BE2C (cell line): ENCODE measurements at regions not wholly inside any gene's neighbourhood (a gene's known extent, or its start where the extent isn't known, plus 50 kb on each side); places are given as distances from the start of the nearest gene placed in this dataset.
A peak's percentile ranks its signal among the peaks of the same experiment; 100 is the strongest.
"Not testable (repeated sequence)": the region's sequence is repeated elsewhere in the genome, so short reads cannot be mapped to it uniquely, and the experiment has no call there.

ENCODE experiments used
- DNase-seq: peaks from one replicate; pipeline ENCODE4 v3.0.0-alpha.2; 2020
- H3K27me3 ChIP-seq: fragments of 250-450 bp; sonication (Bioruptor Pico); 2 replicates; pipeline ENCODE4 v1.5.1; 2020; ENCODE audit warnings: mild to moderate bottlenecking
- H3K36me3 ChIP-seq: fragments of 250-450 bp; sonication (Bioruptor Pico); 2 replicates; pipeline ENCODE4 v1.5.1; 2020; ENCODE audit warnings: mild to moderate bottlenecking
- H3K4me1 ChIP-seq: fragments of 250-450 bp; sonication (Bioruptor Pico); 2 replicates; pipeline ENCODE4 v1.5.1; 2020
- H3K4me3 ChIP-seq: 2 replicates; pipeline ENCODE4 v1.5.1; 2011; ENCODE audit warnings: low read depth, low read length
- H3K9me3 ChIP-seq: fragments of 250-450 bp; sonication (Bioruptor Pico); 2 replicates; pipeline ENCODE4 v1.5.1; 2020
- TF ChIP-seq, protein P1 (sequence below): IDR thresholded peaks from 2 replicates; pipeline ENCODE4 v1.5.1; 2012; ENCODE audit warnings: mild to moderate bottlenecking, low read depth, low read length

DNA sequence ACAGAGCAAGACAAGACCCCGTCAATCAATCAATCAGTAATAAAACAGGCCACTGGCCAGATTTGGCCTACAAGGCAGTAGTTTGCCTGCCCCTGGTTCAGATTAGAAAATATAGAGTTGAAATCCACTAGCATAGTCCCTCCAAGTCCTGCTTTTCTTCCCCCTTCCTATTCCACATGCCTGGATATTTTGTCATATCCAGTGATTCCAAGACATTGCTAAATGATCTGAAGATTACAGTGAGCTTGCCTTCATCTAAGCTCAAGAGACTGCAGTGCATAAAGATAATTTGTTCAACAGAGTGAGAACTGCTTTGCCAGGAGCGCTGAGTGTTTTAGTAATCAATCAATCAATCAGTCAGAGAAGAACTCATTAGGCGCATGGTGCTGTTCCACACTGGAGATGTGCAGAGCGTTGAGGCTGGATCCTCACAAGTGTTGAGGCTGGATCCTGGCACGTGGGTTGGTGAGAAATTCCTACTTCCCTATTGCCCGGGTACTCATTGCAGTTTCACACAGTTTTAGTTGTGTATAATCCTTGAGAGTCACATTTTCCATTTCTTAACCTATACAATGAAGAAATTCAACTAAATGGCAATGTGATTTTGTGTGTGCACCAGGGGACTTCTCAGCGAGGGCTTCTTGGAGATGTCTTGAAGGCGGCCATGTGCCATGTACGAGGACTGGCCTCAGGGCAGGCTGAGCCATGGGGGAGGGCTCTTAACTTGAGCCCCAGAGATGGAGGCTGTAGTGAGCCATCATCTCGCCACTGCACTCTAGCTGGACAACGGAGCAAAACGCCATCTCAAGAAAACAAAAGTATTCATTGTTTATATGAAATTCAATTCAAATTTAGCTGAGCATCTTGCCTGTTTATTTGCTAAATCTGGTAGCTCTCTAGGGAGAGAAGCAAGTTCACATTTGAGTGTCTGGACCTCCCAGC is 76.3 kb downstream of the TOMM20 start:
- Histone ChIP-seq H3K4me1 (peaks cover 13% of the 10 kb centered on the region), H3K4me3 (no peak overlapping the region), H3K27me3 (no peaks in the 10 kb centered on the region), H3K36me3 (no peaks in the 10 kb centered on the region), H3K9me3 (no peaks in the 10 kb centered on the region)
- no peak for DNase-seq
- TF ChIP-seq, protein P1, sequence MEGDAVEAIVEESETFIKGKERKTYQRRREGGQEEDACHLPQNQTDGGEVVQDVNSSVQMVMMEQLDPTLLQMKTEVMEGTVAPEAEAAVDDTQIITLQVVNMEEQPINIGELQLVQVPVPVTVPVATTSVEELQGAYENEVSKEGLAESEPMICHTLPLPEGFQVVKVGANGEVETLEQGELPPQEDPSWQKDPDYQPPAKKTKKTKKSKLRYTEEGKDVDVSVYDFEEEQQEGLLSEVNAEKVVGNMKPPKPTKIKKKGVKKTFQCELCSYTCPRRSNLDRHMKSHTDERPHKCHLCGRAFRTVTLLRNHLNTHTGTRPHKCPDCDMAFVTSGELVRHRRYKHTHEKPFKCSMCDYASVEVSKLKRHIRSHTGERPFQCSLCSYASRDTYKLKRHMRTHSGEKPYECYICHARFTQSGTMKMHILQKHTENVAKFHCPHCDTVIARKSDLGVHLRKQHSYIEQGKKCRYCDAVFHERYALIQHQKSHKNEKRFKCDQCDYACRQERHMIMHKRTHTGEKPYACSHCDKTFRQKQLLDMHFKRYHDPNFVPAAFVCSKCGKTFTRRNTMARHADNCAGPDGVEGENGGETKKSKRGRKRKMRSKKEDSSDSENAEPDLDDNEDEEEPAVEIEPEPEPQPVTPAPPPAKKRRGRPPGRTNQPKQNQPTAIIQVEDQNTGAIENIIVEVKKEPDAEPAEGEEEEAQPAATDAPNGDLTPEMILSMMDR = no peak

DNA sequence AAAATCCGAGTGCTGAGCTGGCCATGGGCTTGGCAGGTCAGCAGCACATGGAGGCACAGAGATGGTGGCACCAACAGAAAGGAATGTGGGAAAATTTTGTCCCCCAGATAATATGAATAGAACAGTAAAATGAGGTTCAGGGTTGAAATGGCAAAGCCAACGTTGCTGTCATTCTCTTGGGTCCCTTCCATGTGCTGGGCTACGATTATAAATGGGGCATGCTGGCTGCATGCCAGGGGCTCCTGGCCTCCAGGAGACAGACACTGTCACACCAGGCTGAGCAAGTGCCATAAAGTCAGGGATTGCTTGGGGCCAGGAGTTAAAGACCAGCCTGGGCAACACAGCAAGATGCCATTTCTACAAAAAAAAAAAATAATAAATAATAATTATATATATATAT is 77.1 kb downstream of the TOMM20 start:
- H3K27me3 ChIP-seq = no peaks in the 10 kb centered on the region
- H3K4me3 ChIP-seq = no peak overlapping the region
- TF ChIP-seq, protein P1 = no peak
- no peaks in the 10 kb centered on the region for H3K36me3 ChIP-seq
- H3K9me3 ChIP-seq = no peaks in the 10 kb centered on the region
- H3K4me1 ChIP-seq = peaks cover 13% of the 10 kb centered on the region
- DNase-seq = peak; percentile 80

DNA sequence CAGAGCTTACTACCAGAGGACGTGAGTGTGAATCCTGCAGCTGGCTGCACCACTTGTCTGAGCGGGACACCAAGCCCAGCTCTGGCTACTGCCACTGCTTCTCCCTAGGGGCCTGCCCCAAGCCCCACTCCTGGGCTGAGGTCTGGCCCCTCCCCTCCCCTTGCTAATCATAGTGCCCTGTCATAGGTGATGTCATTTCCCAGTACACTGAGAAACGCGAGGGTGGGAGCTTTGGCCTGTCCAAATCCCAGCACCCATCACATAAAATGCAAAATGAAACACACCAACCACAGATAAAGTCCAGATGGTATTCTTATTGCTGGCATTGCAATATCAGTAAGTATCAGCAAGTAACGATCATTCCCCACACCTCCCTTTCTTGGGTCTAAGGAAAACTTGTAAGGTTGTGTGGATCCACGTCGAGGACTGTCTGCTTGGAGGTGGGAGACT is 77.7 kb downstream of the TOMM20 start:
- peak; percentile 83 for DNase-seq
- H3K9me3 ChIP-seq = no peaks in the 10 kb centered on the region
- H3K4me3 ChIP-seq = no peak overlapping the region
- TF ChIP-seq, protein P1 = no peak
- H3K4me1 ChIP-seq = peaks cover 13% of the 10 kb centered on the region
- H3K27me3 ChIP-seq = no peaks in the 10 kb centered on the region
- no peaks in the 10 kb centered on the region for H3K36me3 ChIP-seq

DNA sequence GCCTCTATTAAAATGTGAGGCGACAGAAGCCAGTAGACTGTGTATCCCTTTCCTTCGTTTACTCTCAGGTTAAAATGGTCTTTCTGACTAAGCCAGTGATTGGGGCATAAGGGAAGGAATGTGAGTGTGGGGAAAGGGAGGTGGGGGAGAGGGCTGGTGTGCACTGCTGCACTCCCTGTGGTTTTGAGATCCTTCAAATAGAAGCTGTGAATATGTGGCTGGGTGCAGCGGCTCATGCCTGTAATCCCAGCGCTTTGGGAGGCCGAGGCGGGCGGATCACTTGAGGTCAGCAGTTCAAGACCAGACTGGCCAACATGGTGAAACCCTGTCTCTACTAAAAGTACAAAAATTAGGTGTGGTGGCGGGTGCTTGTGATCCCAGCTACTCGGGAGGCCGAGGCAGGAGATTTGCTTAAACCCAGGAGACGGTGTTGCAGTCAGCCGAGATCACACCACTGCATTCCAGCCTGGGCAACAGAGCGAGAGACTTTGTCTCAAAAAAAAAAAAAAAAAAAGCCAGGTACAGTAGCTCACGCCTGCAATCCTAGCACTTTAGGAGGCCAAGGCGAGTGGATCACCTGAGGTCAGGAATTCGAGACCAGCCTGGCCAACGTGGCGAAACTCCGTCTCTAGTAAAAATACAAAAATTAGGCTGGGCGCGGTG is 78.8 kb downstream of the TOMM20 start:
- DNase-seq, H3K27me3 ChIP-seq, H3K4me3 ChIP-seq, H3K36me3 ChIP-seq, H3K9me3 ChIP-seq: not testable (repeated sequence)
- H3K4me1 ChIP-seq = peaks cover 13% of the 10 kb centered on the region

DNA sequence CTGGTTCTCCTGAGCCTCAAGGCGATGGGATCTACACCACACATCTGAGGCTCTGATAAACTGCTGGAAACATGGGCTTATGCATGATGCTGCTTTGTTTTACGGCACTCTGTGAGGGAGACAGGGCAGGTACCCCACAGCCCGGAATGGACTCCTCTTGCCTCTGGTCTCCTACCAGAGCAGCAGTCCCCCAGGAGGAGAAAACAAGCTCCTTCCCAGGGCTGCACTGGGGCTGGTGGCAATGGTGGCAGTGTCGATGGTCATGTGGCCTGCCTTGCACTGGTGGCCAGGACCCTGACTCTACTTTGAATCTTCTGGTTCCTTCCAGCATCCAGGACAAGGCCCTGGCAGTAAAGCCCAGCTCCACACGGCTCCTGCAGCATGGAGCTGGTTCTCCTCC is 79.4 kb downstream of the TOMM20 start:
- H3K9me3 ChIP-seq = no peaks in the 10 kb centered on the region
- DNase-seq = no peak
- H3K4me3 ChIP-seq = no peak overlapping the region
- H3K27me3 ChIP-seq = no peaks in the 10 kb centered on the region
- TF ChIP-seq, protein P1 = no peak
- H3K36me3 ChIP-seq = no peaks in the 10 kb centered on the region
- peaks cover 13% of the 10 kb centered on the region for H3K4me1 ChIP-seq

GRCh38 chr1:235047331-235047871 is 81.2 kb downstream of the TOMM20 start:
- no peaks in the 10 kb centered on the region for H3K27me3 ChIP-seq
- peaks cover 13% of the 10 kb centered on the region for H3K4me1 ChIP-seq
- no peak overlapping the region for H3K4me3 ChIP-seq
- no peak for DNase-seq
- TF ChIP-seq, protein P1 = no peak
- no peaks in the 10 kb centered on the region for H3K9me3 ChIP-seq
- no peaks in the 10 kb centered on the region for H3K36me3 ChIP-seq
